ENCODE measurements at regions not wholly inside any gene's neighbourhood (a gene's known extent, or its start where the extent isn't known, plus 50 kb on each side); places are given as distances from the start of the nearest gene placed in this dataset.

GRCh38 chr4:162323919-162324318 is 160.1 kb upstream of the FSTL5 start:
- Mint-ChIP-seq H3K4me1 (ENCODE audit: unreplicated experiment) (no peaks in the 10 kb centered on the region), H3K4me3 (ENCODE audit: unreplicated experiment) (no peak overlapping the region), H3K9me3 (ENCODE audit: unreplicated experiment) (no peaks in the 10 kb centered on the region), H3K36me3 (ENCODE audit: low read depth, unreplicated experiment) (no peaks in the 10 kb centered on the region), H3K27me3 (ENCODE audit: unreplicated experiment) (no peaks in the 10 kb centered on the region), H3K27ac (ENCODE audit: unreplicated experiment) (no peak overlapping the region)
- DNase-seq (ENCODE audit: low spot score): no peak
- no peak for TF ChIP-seq CTCF (IDR thresholded peaks at IDR 0.05; ENCODE audit: unreplicated experiment)

GRCh38 chr4:162322054-162322453 is 158.3 kb upstream of the FSTL5 start:
- H3K36me3 Mint-ChIP-seq (ENCODE audit: low read depth, unreplicated experiment): no peaks in the 10 kb centered on the region

GRCh38 chr4:162285753-162286152 is 122.0 kb upstream of the FSTL5 start:
- peaks cover 2% of the 10 kb centered on the region for H3K27me3 Mint-ChIP-seq (ENCODE audit: unreplicated experiment)
- no peak overlapping the region for H3K27ac Mint-ChIP-seq (ENCODE audit: unreplicated experiment)
- H3K36me3 Mint-ChIP-seq (ENCODE audit: low read depth, unreplicated experiment): no peaks in the 10 kb centered on the region
- no peak for TF ChIP-seq CTCF (IDR thresholded peaks at IDR 0.05; ENCODE audit: unreplicated experiment)
- no peaks in the 10 kb centered on the region for H3K4me1 Mint-ChIP-seq (ENCODE audit: unreplicated experiment)
- no peak overlapping the region for H3K4me3 Mint-ChIP-seq (ENCODE audit: unreplicated experiment)
- no peak for DNase-seq (ENCODE audit: low spot score)
- no peaks in the 10 kb centered on the region for H3K9me3 Mint-ChIP-seq (ENCODE audit: unreplicated experiment)

More at GRCh38 chr4:162322054-162322453, 158.3 kb upstream of the FSTL5 start:
- Mint-ChIP-seq H3K4me1 (ENCODE audit: unreplicated experiment) (no peaks in the 10 kb centered on the region), H3K9me3 (ENCODE audit: unreplicated experiment) (no peaks in the 10 kb centered on the region), H3K4me3 (ENCODE audit: unreplicated experiment) (no peak overlapping the region), H3K27ac (ENCODE audit: unreplicated experiment) (no peak overlapping the region), H3K27me3 (ENCODE audit: unreplicated experiment) (peaks cover 2% of the 10 kb centered on the region)
- no peak for DNase-seq (ENCODE audit: low spot score)
- no peak for TF ChIP-seq CTCF (IDR thresholded peaks at IDR 0.05; ENCODE audit: unreplicated experiment)

GRCh38 chr4:162282684-162283083 is 118.9 kb upstream of the FSTL5 start:
- Mint-ChIP-seq H3K27me3 (ENCODE audit: unreplicated experiment) (peaks cover 2% of the 10 kb centered on the region), H3K36me3 (ENCODE audit: low read depth, unreplicated experiment) (no peaks in the 10 kb centered on the region), H3K4me1 (ENCODE audit: unreplicated experiment) (no peaks in the 10 kb centered on the region), H3K9me3 (ENCODE audit: unreplicated experiment) (no peaks in the 10 kb centered on the region), H3K27ac (ENCODE audit: unreplicated experiment) (no peak overlapping the region), H3K4me3 (ENCODE audit: unreplicated experiment) (no peak overlapping the region)
- TF ChIP-seq CTCF (IDR thresholded peaks at IDR 0.05; ENCODE audit: unreplicated experiment): no peak
- DNase-seq (ENCODE audit: low spot score): no peak

GRCh38 chr4:162274354-162274753 is 110.6 kb upstream of the FSTL5 start:
- no peaks in the 10 kb centered on the region for H3K27me3 Mint-ChIP-seq (ENCODE audit: unreplicated experiment)
- no peaks in the 10 kb centered on the region for H3K9me3 Mint-ChIP-seq (ENCODE audit: unreplicated experiment)
- no peak overlapping the region for H3K27ac Mint-ChIP-seq (ENCODE audit: unreplicated experiment)
- no peaks in the 10 kb centered on the region for H3K4me1 Mint-ChIP-seq (ENCODE audit: unreplicated experiment)
- no peak overlapping the region for H3K4me3 Mint-ChIP-seq (ENCODE audit: unreplicated experiment)
- no peak for DNase-seq (ENCODE audit: low spot score)
- no peaks in the 10 kb centered on the region for H3K36me3 Mint-ChIP-seq (ENCODE audit: low read depth, unreplicated experiment)
- no peak for TF ChIP-seq CTCF (IDR thresholded peaks at IDR 0.05; ENCODE audit: unreplicated experiment)

All from endothelial cell (in vitro differentiated cells).